ENCODE measurements at regions not wholly inside any gene's neighbourhood (a gene's known extent, or its start where the extent isn't known, plus 50 kb on each side); places are given as distances from the start of the nearest gene placed in this dataset.

- Histone ChIP-seq H3K79me2 (ENCODE audit: insufficient read depth, low read length) (no peaks in the 10 kb centered on the region), H3K4me2 (ENCODE audit: low read depth, low read length) (no peak overlapping the region), H3K9me3 (ENCODE audit: low read length) (no peaks in the 10 kb centered on the region), H4K20me1 (ENCODE audit: insufficient read depth, low read length) (no peaks in the 10 kb centered on the region), H3K36me3 (replicated peaks in 1 of 2; ENCODE audit: control insufficient read depth in 1 of 2, insufficient read depth in 2 of 2, low read length in 2 of 2) (no peaks in the 10 kb centered on the region), H2AFZ (ENCODE audit: low read length) (no peak overlapping the region), H3K9ac (ENCODE audit: insufficient read depth, low read depth, low read length) (no peak overlapping the region), H3K4me3 (replicated peaks in 1 of 3; ENCODE audit: insufficient read depth in 1 of 3, low read depth in 2 of 3, low read length in 3 of 3) (no peak overlapping the region), H3K27ac (ENCODE audit: extremely low read length, insufficient read depth, low read length) (no peak overlapping the region), H3K4me1 (ENCODE audit: insufficient read depth, low read length) (peaks cover 25% of the 10 kb centered on the region), H3K27me3 (ENCODE audit: control insufficient read depth in 1 of 2, insufficient read depth in 2 of 2, low read length in 2 of 2) (peaks cover 3 to 13% of the 10 kb centered on the region in 2 experiments; a peak in 3 of 5 replicates)
- no peak for DNase-seq (ENCODE audit: low spot score)
- no peak for ATAC-seq
- BruUV-seq (replicated peaks), result no TSS peak
- in situ Hi-C loops (cut with HindIII; ENCODE audit: extremely low pct_ligation_motif_present, low pct_unique_long_range_greater_than_20kb) (no loop called here), intact Hi-C loops (cut with micrococcal nuclease; ENCODE audit: unreplicated experiment) (no loop called here)
- ChIA-PET CTCF (ENCODE audit: low intra/inter-chr PET ratio, low total read pairs) (no interaction called here), POLR2A (no interaction called here)
- no peak for FAIRE-seq
- WGBS (ENCODE audit: low lambda C conversion rate), result 68% methylated on average over 4 of the region's 4 CpGs
- TF ChIP-seq MTA3 (CRISPR knock-in tag; IDR thresholded peaks at IDR 0.05), result no peak
- no peak for TF ChIP-seq ZNF280B (CRISPR knock-in tag; IDR thresholded peaks at IDR 0.05; ENCODE audit: borderline replicate concordance)
- TF ChIP-seq ZNF407 (CRISPR knock-in tag; IDR thresholded peaks at IDR 0.05; ENCODE audit: not compliant biosample characterization), result no peak
- TF ChIP-seq SOX6 (IDR thresholded peaks at IDR 0.05), result no peak
- TF ChIP-seq SOX6 (CRISPR knock-in tag; IDR thresholded peaks at IDR 0.05), result no peak
- no peak for TF ChIP-seq TAF1 (CRISPR knock-in tag; IDR thresholded peaks at IDR 0.05)
- no peak for TF ChIP-seq ZNF557 (CRISPR knock-in tag; IDR thresholded peaks at IDR 0.05)
- no peak for TF ChIP-seq ZNF501 (CRISPR knock-in tag; IDR thresholded peaks at IDR 0.05)
- no peak for TF ChIP-seq TFAP4 (IDR thresholded peaks at IDR 0.05; ENCODE audit: borderline replicate concordance, low read depth)
- no peak for TF ChIP-seq MAFF (IDR thresholded peaks at IDR 0.05; ENCODE audit: low read depth, low read length)
- TF ChIP-seq ZNF503 (CRISPR knock-in tag; IDR thresholded peaks at IDR 0.05), result no peak
- TF ChIP-seq ZNF703 (CRISPR knock-in tag; IDR thresholded peaks at IDR 0.05; ENCODE audit: borderline replicate concordance), result no peak
- no peak for TF ChIP-seq RBM22 (optimal IDR thresholded peaks at IDR 0.05; ENCODE audit: low read length)
- no peak for TF ChIP-seq CREB1 (IDR thresholded peaks at IDR 0.05)
- no peak for TF ChIP-seq CREB1 (CRISPR knock-in tag; IDR thresholded peaks at IDR 0.05)
These were observed 77.7 kb upstream of the CCND1 start for GRCh38 chr11:69563306-69563705.
